NCI-H1436 (cell line): ENCODE measurements at regions not wholly inside any gene's neighbourhood (a gene's known extent, or its start where the extent isn't known, plus 50 kb on each side); places are given as distances from the start of the nearest gene placed in this dataset.
"Not testable (repeated sequence)": the region's sequence is repeated elsewhere in the genome, so short reads cannot be mapped to it uniquely, and the experiment has no call there.

Source experiments
- DNase-seq: peaks from one replicate; lab custom pipeline; 2025; lab: John Stamatoyannopoulos, UW

- DNase-seq: no peak
Observed at GRCh38 chr7:125459038-125459437, 529.4 kb upstream of the POT1 start.

- DNase-seq: no peak
Observed at GRCh38 chr7:125450749-125451148, 521.1 kb upstream of the POT1 start.

GRCh38 chr7:125445836-125446235 lies 516.2 kb upstream of the POT1 start:
- DNase-seq: no peak

- no peak for DNase-seq
Observed at GRCh38 chr7:125444864-125445263, 515.2 kb upstream of the POT1 start.

- no peak for DNase-seq
Observed at GRCh38 chr7:125436220-125436619, 506.6 kb upstream of the POT1 start.

- no peak for DNase-seq
Observed at GRCh38 chr7:125431349-125431748, 501.7 kb upstream of the POT1 start.

- no peak for DNase-seq
Observed at GRCh38 chr7:125430013-125430412, 500.4 kb upstream of the POT1 start.

GRCh38 chr7:125427676-125428075 lies 498.1 kb upstream of the POT1 start:
- peak; percentile 6 for DNase-seq

- no peak for DNase-seq
Observed at GRCh38 chr7:125425506-125425905, 495.9 kb upstream of the POT1 start.

GRCh38 chr7:125424721-125425120 lies 495.1 kb upstream of the POT1 start:
- no peak for DNase-seq

GRCh38 chr7:125423458-125424155 lies 494.0 kb upstream of the POT1 start:
- DNase-seq: no peak

GRCh38 chr7:125421407-125421806 lies 491.8 kb upstream of the POT1 start:
- DNase-seq: not testable (repeated sequence)

GRCh38 chr7:125412890-125413665 lies 483.5 kb upstream of the POT1 start:
- DNase-seq: no peak

- no peak for DNase-seq
Observed at GRCh38 chr7:125409921-125410320, 480.3 kb upstream of the POT1 start.

GRCh38 chr7:125406111-125406510 lies 476.5 kb upstream of the POT1 start:
- DNase-seq: no peak

GRCh38 chr7:125399408-125399807 lies 469.8 kb upstream of the POT1 start:
- no peak for DNase-seq

GRCh38 chr7:125396466-125397151 lies 467.0 kb upstream of the POT1 start:
- no peak for DNase-seq

GRCh38 chr7:125391921-125392320 lies 462.3 kb upstream of the POT1 start:
- DNase-seq: no peak

- DNase-seq: no peak
Observed at GRCh38 chr7:125390981-125391380, 461.4 kb upstream of the POT1 start.

- no peak for DNase-seq
Observed at GRCh38 chr7:125386211-125386610, 456.6 kb upstream of the POT1 start.

GRCh38 chr7:125383324-125383723 lies 453.7 kb upstream of the POT1 start:
- no peak for DNase-seq

GRCh38 chr7:125382401-125382800 lies 452.8 kb upstream of the POT1 start:
- no peak for DNase-seq

GRCh38 chr7:125375942-125376341 lies 446.3 kb upstream of the POT1 start:
- peak; percentile 40 for DNase-seq
